ENCODE measurements at regions not wholly inside any gene's neighbourhood (a gene's known extent, or its start where the extent isn't known, plus 50 kb on each side); places are given as distances from the start of the nearest gene placed in this dataset.

- Histone ChIP-seq H3K9me3 (no peaks in the 10 kb centered on the region), H3K27me3 (no peaks in the 10 kb centered on the region), H3K4me3 (no peak overlapping the region), H3K27ac (no peak overlapping the region), H3K4me1 (no peaks in the 10 kb centered on the region), H3K36me3 (no peaks in the 10 kb centered on the region)
- no peak for TF ChIP-seq CTCF (IDR thresholded peaks at IDR 0.05)
- intact Hi-C loops (cut with DNase I), result no loop called here
- ATAC-seq, result no peak
- no peak for DNase-seq
These were observed 1326.7 kb downstream of the MRPL39 start for GRCh38 chr21:24280596-24280995.

DNA sequence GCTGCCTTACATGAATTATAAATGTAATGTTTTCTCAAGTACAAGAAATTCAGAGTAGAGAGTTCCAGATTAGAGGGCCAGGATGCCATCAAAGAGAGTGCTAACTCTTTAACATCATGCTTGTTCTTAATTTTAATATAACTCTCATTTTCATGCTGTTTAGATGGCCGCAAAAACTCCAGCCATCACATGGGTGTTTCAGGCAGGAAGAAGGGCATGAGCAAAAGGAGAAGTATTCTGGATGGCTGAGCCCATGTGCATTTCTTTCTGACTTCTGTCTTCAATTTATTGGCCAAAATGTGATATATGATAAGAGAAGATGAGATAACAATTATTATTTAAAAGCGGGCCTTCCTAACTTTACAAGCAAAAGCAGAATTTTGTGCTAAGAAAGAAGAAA lies 1328.6 kb downstream of the MRPL39 start:
- H3K27ac ChIP-seq, result no peak overlapping the region
- H3K36me3 ChIP-seq, result no peaks in the 10 kb centered on the region
- H3K27me3 ChIP-seq, result no peaks in the 10 kb centered on the region
- no peak for TF ChIP-seq CTCF (IDR thresholded peaks at IDR 0.05)
- no peaks in the 10 kb centered on the region for H3K4me1 ChIP-seq
- DNase-seq (no peak), ATAC-seq (no peak)
- H3K4me3 ChIP-seq, result no peak overlapping the region
- no peaks in the 10 kb centered on the region for H3K9me3 ChIP-seq
- intact Hi-C loops (cut with DNase I), result no loop called here

DNA sequence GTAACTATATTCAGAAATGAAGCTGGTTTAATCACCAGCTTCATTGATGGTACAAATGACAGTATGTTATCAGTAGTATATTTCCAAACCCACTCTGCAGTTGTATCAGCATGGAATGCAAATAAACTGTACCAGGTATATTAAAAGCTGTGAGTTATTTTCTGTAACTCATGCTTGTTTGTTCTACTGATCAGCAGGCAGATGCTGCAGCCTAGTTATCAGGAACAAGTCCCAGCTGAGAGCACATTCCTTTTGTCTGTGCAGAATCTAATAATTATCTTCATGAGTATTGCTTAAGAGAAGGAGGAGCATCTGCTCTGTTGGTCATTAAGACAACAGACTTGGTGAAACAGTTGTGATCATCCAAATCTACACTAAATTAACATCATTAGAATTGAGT lies 1331.1 kb downstream of the MRPL39 start:
- intact Hi-C loops (cut with DNase I), result no loop called here
- TF ChIP-seq CTCF (IDR thresholded peaks at IDR 0.05), result no peak
- ATAC-seq, result no peak
- Histone ChIP-seq H3K36me3 (no peaks in the 10 kb centered on the region), H3K4me3 (no peak overlapping the region), H3K27me3 (no peaks in the 10 kb centered on the region), H3K27ac (no peak overlapping the region), H3K9me3 (no peaks in the 10 kb centered on the region), H3K4me1 (no peaks in the 10 kb centered on the region)
- no peak for DNase-seq

DNA sequence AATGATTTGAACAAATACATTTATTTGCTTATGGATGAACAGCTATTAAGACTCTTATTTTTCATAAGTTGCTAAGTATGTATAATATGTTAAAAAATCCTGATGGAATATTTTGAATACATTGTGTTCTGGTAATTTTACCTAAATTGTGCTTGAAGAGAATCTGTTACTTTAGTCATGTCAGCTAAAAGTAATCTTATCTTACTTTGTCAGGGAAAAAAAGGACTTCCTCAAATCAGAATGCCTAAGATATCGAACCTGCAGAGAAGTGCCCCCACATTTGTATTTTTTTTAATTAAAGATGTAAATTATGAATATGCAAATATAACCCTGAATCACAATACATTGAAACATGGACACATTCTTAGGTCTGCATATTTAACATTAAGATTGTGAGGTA lies 1331.7 kb downstream of the MRPL39 start:
- DNase-seq (no peak), ATAC-seq (no peak)
- no peak overlapping the region for H3K4me3 ChIP-seq
- no peaks in the 10 kb centered on the region for H3K27me3 ChIP-seq
- H3K36me3 ChIP-seq, result no peaks in the 10 kb centered on the region
- intact Hi-C loops (cut with DNase I), result no loop called here
- no peaks in the 10 kb centered on the region for H3K4me1 ChIP-seq
- no peaks in the 10 kb centered on the region for H3K9me3 ChIP-seq
- no peak overlapping the region for H3K27ac ChIP-seq
- TF ChIP-seq CTCF (IDR thresholded peaks at IDR 0.05), result no peak

GRCh38 chr21:24272521-24272938 lies 1334.8 kb downstream of the MRPL39 start:
- ATAC-seq (no peak), DNase-seq (no peak)
- TF ChIP-seq CTCF (IDR thresholded peaks at IDR 0.05), result no peak
- no peaks in the 10 kb centered on the region for H3K27me3 ChIP-seq
- no peaks in the 10 kb centered on the region for H3K9me3 ChIP-seq
- H3K4me3 ChIP-seq, result no peak overlapping the region
- no peaks in the 10 kb centered on the region for H3K36me3 ChIP-seq
- intact Hi-C loops (cut with DNase I), result no loop called here
- H3K27ac ChIP-seq, result no peak overlapping the region
- H3K4me1 ChIP-seq, result no peaks in the 10 kb centered on the region
